ENCODE measurements at regions not wholly inside any gene's neighbourhood (a gene's known extent, or its start where the extent isn't known, plus 50 kb on each side); places are given as distances from the start of the nearest gene placed in this dataset.
"Not testable (repeated sequence)": the region's sequence is repeated elsewhere in the genome, so short reads cannot be mapped to it uniquely, and the experiment has no call there.

GRCh38 chr2:83969085-83969484, 490.0 kb downstream of the SUCLG1 start:
- no peak for DNase-seq (ENCODE audit: low read depth)

- no peak for DNase-seq (ENCODE audit: low read depth)
Measured at GRCh38 chr2:83967854-83968253, 491.2 kb downstream of the SUCLG1 start.

- DNase-seq (ENCODE audit: low read depth): not testable (repeated sequence)
Measured at GRCh38 chr2:83966946-83967345, 492.1 kb downstream of the SUCLG1 start.

GRCh38 chr2:83961512-83961911, 497.6 kb downstream of the SUCLG1 start:
- DNase-seq (ENCODE audit: low read depth): no peak

GRCh38 chr2:83960371-83960770, 498.7 kb downstream of the SUCLG1 start:
- no peak for DNase-seq (ENCODE audit: low read depth)

- DNase-seq (ENCODE audit: low read depth): no peak
Measured at GRCh38 chr2:83959266-83959665, 499.8 kb downstream of the SUCLG1 start.

GRCh38 chr2:83956991-83957390, 502.1 kb downstream of the SUCLG1 start:
- DNase-seq (ENCODE audit: low read depth): no peak

GRCh38 chr2:83953697-83954096, 505.4 kb downstream of the SUCLG1 start:
- no peak for DNase-seq (ENCODE audit: low read depth)

- DNase-seq (ENCODE audit: low read depth): no peak
Measured at GRCh38 chr2:83951378-83951947, 507.6 kb downstream of the SUCLG1 start.

GRCh38 chr2:83949361-83949760, 509.7 kb downstream of the SUCLG1 start:
- no peak for DNase-seq (ENCODE audit: low read depth)

GRCh38 chr2:83944191-83944590, 514.9 kb downstream of the SUCLG1 start:
- no peak for DNase-seq (ENCODE audit: low read depth)

GRCh38 chr2:83943265-83943664, 515.8 kb downstream of the SUCLG1 start:
- DNase-seq (ENCODE audit: low read depth): no peak

GRCh38 chr2:83941886-83942285, 517.2 kb downstream of the SUCLG1 start:
- no peak for DNase-seq (ENCODE audit: low read depth)

GRCh38 chr2:83933749-83934148, 525.3 kb downstream of the SUCLG1 start:
- DNase-seq (ENCODE audit: low read depth): no peak

- no peak for DNase-seq (ENCODE audit: low read depth)
Measured at GRCh38 chr2:83923531-83923930, 535.5 kb downstream of the SUCLG1 start.

GRCh38 chr2:83916559-83916958, 542.5 kb downstream of the SUCLG1 start:
- DNase-seq (ENCODE audit: low read depth): no peak

GRCh38 chr2:83915381-83915780, 543.7 kb downstream of the SUCLG1 start:
- no peak for DNase-seq (ENCODE audit: low read depth)

- no peak for DNase-seq (ENCODE audit: low read depth)
Measured at GRCh38 chr2:83908750-83909149, 550.3 kb downstream of the SUCLG1 start.

GRCh38 chr2:83901317-83901716, 557.8 kb downstream of the SUCLG1 start:
- no peak for DNase-seq (ENCODE audit: low read depth)

- peak; percentile 36 for DNase-seq (ENCODE audit: low read depth)
Measured at GRCh38 chr2:83900862-83901261, 558.2 kb downstream of the SUCLG1 start.

- no peak for DNase-seq (ENCODE audit: low read depth)
Measured at GRCh38 chr2:83899271-83899670, 559.8 kb downstream of the SUCLG1 start.

GRCh38 chr2:83894976-83895375, 564.1 kb downstream of the SUCLG1 start:
- no peak for DNase-seq (ENCODE audit: low read depth)

- no peak for DNase-seq (ENCODE audit: low read depth)
Measured at GRCh38 chr2:83887757-83888156, 571.3 kb downstream of the SUCLG1 start.

- no peak for DNase-seq (ENCODE audit: low read depth)
Measured at GRCh38 chr2:83879127-83879526, 580.0 kb downstream of the SUCLG1 start.

GRCh38 chr2:83877261-83877660, 581.8 kb downstream of the SUCLG1 start:
- not testable (repeated sequence) for DNase-seq (ENCODE audit: low read depth)

Data from HS-27A (cell line).